Kidney capillary endothelial cell (primary cell): ENCODE measurements at regions not wholly inside any gene's neighbourhood (a gene's known extent, or its start where the extent isn't known, plus 50 kb on each side); places are given as distances from the start of the nearest gene placed in this dataset.

Experiments
- DNase-seq: peaks from one replicate; pipeline ENCODE4 v3.0.0-alpha.2; 2018; ENCODE audit warnings: low spot score

DNA sequence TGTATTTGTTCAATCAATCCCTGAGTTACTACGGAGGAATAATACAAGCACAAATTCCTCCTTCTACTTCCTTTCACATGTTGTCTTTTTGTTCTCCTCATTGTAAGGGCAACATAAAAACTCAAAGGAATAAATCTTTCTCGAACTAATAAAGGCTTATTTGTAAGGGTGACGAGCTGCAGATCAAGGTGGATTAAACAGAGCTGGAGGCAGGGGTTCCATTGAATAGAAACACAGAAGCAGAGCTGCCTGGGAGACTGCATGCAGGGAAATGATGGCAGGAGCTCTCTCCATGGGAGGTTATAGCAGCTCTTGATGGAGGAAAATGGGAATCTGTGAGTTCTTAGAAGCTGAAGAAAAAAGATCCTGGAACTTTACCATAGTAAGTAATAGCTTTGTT is 160.2 kb downstream of the CYYR1 start:
- DNase-seq = no peak

DNA sequence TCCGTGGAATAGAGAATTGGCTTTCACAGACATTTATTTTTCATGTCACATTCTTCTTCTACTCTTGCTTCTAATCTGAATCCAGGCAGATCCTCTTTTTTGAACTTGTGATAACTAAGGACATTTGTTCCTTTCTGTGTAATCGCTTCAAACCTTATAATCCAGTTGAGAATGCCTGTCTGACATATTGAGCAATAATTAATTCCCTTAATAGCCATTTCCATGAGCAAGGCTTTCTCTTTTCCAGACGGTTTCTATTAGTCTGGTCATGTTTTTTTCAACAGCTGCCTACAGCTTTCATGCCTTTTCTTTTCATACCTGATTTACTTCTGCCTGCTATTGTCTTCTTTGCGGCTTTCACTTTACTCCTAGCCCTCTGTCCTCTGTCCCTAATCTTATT is 163.4 kb downstream of the CYYR1 start:
- DNase-seq = no peak

DNA sequence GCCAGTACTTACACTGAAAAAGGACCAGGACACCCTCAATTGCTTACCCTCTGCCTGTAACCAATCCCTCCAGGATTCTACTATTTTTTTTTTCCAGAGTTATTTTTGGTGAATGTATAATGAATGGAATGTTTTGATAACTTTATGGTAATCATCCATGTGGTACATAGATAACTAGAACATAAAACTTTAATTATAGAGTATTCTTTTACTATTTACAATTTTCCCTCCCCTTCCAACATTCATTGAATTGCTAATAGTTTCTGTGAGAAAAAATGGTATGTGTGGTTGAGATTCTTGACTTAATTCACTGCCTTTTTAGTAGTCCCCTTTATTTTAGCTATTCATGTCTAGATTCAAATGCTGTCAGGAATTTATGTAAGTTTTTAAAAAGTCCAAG is 164.6 kb downstream of the CYYR1 start:
- no peak for DNase-seq

DNA sequence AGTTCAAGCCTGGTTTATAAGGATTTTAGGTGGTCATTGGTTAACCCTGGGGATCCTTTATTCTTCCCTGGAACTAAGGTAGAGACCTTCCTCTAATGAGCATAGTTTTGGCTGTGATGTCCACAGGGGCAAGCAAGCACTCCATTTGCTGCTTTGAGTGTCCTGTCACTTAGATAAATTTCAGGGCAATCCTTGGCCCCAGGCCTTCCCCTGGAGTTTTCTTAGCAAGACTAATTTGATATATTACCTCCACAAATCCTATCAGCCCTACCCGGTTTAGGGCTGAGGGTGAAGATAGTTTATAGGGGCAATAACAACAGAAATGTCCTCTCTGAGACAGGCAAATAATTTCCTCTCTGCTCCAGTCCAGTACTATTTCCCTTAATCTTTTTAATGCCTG is 166.6 kb downstream of the CYYR1 start:
- DNase-seq = no peak

DNA sequence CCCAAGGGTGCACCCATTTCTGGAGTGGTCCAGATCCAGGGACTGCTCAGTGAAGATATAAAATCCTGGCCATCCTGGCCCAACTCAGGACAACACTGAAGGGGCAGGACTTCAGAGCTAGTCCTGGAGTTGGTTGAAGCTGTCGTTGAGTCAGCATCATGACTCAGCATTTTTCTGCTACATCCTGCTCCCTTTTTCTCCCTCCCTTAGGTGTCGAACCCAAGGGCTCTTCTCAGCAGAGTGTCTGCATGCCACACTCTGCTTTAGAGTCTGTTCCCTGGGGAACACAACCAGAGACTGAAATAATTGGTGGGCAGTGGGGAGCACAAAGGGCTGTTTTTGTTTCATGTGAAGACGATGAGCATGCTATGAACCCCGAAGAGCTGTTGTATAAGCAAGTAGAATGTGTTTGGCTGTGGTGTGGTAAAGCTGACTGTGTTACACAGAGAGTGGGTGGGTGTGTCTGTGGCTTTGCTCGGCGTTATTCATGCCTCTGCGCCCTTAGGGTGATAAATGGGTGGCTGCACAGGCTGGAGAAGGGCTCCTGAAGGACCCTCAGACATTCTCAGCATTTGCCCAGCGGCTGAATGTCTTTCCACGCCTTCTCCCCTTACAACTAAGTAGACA is 167.2 kb downstream of the CYYR1 start:
- DNase-seq = peak; percentile 4

DNA sequence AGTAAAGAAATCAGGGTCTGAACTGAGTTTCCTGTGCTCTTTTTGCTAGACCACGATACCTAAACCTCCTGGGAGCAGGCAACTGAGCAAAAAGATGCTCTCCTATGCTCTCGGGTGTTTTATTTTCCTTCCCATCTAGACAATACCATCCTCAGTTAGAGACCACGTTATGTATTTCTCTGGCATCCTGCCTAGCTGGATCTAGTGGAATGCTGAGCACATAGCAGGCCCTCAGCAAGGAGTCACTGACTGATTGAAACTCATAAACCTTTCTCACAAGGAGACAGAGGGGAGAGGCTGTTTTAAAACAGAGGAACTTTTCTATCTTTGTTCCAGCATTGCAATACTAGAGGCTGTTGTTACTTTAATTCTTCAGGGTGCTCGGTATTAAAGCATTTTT is 168.0 kb downstream of the CYYR1 start:
- DNase-seq = no peak

DNA sequence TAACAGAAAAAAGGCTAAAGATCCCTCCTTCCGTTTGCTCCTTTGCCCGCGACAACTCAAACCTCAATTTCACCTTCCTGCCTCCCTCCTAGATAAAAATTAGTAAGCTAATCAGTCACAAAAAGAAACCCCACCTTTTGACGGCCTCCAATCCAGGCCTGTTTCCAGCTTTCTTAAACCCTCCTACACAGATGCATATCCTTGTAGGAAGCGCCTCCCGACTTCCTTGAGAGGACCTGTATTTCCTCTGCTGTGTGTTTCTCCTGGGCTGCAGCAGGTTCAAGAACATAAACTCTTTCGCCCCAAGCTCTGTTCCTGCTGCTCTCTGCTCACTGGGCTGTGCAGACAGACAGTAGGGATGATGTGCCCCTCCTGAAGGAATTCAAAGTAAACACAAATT is 168.8 kb downstream of the CYYR1 start:
- no peak for DNase-seq

DNA sequence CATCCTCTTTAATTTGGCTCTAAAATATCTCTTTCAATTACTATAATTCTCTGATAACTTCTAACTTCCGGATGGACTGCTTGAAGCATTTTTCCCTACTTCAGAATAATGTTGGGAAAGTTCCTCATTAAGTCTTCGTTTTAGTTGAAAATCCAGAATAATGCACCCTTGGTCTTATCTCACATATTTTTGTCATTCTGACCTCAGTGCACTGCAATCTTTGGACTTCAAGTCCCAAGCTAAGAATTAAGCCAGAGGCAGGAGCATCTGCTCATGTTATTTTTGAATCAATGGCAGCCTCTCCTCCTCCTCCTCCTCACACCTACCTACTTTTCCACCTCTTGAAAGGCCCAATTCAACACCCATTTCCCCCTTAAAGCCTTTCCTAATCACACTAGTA is 169.8 kb downstream of the CYYR1 start:
- no peak for DNase-seq

DNA sequence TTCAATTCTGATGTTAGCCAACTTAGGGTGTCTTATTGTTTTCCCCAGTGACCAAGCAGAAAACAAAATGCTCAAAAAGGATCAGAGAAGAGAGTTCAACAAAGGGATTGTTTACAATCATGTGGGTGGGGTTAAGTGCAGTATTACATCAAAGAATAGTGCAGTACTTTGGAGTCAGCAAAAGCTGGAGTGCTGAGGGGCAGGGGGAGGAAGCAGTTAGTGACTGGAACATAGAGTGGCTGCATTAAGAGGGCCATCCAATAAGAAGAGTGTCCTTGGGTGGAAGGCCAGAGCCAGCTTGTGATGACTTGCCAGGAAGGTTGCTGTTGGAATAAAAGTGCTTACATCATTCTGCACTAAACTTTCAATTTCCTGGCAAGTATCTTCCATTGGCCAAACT is 175.5 kb downstream of the CYYR1 start:
- DNase-seq = no peak

DNA sequence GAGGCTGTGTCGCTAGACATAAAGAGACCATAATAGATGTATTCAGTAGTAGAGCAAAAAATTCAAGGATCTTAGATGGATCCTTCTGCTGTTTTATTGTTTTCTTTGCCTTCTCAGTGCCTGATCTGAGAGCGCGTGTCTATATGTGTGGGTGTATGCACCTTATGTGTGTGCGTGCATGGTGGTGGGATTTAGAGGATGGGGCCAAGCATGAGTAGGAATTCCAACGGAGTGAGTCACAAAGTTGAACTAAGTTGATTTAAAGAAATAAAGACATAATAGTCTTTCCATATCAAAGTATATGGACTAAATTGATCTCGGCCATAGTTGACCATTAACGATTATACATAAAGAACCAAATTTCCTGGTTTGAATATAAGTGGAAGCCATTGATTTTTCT is 178.7 kb downstream of the CYYR1 start:
- no peak for DNase-seq

DNA sequence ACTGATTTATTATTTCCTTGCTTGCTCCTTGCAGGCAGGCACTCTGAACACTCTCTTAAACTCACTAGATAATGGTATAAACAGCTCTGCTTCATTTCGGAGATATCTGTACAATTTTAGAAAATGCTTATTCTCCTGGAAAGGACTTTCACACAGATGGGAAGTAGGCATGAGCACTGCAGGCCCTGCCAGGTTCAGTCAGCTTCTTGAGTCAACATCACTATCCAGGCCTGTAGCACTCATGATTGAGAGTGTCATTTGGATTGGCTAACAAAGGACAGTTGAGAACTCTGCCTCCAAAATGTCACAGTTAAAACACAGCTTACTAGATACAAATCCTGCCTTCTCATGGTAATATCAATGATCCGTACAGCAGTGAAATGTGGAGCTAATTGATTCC is 181.9 kb downstream of the CYYR1 start:
- no peak for DNase-seq

DNA sequence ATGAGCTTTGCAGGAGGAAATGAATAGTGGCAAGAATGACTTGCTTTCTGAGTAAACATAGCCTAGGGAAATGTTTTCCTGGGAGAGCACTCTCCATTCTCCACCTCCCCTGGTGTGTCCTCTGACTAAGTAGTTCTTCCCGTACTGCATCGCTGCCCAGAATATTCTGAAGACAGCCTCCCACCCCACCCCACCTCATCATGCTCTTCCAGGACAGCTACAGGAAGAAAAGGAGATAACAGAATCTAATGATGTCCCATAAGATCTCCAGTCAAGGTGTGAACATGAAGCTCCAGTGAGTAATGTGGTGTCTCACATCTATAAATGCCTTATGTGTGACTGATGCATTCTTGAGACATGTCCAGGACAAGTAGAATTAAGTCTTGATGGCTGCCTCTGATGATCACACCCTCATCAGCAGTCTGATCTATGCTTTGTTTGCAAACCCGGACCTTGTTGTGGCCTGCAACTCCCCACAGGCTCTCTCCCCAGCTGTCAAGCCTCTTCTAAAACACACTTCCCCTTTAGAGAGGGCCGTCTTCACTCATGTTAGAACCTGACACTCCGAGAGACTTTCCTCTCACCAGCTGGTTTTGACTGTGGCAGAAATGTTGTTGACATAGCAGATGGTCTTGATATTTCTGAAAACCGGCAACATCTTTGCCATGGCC is 183.0 kb downstream of the CYYR1 start:
- DNase-seq = peak; percentile 57

DNA sequence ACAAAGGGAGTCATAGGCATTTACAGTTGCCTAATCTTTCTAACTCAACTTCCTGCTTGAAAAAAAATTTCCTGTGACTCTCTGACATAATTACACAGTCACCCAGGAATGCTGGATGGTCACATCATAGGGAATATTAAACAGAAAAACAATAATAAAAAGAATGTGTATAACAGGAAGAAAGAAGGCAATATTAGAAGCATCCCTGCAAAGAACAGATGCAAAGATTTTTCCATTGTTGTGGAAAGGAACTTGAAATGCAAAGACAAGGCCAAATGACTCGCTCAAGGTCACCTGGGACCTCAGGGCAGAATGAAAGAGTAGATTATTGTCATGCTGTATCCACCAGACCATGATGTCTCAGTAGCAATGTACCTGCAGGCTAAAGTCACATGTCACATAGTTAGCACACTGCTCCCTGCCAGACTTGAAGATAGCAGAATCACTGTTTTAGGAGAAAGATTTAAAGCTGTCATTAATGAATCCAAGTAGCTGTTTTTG is 184.3 kb downstream of the CYYR1 start:
- peak; percentile 72 for DNase-seq

DNA sequence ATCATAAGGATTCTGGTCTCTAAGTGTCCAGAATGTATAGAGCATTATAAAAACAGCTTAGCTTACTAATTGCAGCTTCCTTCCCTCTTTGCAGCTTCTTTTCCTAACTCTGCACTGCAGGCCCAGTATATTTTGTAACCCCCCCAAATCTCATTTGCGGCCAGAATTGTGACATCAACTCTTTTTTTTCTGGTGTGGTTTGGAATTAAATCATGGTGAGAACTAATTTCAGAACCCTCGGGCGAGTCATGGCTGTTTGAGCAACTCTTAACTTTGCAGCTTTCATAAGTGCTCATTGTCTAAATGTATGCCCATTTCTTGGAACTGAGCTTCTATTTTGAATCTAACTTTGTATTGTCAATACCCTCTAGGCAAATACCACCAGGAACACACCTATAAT is 187.4 kb downstream of the CYYR1 start:
- no peak for DNase-seq

DNA sequence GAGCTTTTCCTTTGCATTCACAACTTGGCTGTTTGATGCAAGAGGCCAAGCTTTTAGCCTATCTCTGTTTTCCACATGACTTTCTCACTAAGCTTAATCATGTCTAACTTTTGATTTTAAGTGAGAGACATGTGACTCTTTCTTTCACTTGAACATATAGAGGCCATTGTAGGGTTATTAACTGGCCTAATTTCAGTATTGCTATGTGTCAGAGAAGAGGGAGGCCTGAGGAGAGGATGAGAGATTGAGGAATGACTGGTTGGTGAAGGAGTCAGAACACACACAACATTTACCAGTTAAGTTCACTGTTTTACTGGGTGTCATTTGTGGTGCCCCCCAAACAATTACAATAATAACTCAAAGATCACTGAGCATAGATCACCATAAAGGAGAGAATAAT is 193.5 kb downstream of the CYYR1 start:
- no peak for DNase-seq

DNA sequence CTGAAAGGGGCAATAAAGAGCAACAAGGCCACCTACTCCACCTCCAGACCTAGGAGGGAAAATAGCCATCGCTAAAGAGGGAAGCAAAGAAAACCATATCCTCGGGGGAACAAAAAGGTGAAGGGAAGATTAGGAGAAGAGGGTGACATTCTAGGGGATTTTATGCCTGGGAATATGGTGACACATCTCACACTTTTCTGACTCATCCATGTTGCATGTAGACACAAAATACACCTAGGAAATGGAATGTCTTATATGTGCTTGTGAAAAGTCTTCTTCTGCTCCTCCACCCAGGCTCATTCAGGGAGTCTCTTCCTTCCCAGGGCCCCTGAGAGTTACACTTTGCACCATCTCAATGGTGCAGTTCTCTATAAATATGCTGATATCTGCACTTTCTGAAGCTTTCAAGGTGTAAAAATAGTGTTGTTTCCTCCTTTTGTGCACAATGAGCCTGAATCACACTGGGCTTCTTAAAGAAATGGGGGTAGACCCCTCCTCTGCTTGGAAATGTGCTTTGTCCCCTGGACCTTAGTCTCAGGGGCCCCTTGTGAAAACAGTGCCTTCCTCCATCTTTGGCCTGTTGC is 195.9 kb downstream of the CYYR1 start:
- DNase-seq = no peak

DNA sequence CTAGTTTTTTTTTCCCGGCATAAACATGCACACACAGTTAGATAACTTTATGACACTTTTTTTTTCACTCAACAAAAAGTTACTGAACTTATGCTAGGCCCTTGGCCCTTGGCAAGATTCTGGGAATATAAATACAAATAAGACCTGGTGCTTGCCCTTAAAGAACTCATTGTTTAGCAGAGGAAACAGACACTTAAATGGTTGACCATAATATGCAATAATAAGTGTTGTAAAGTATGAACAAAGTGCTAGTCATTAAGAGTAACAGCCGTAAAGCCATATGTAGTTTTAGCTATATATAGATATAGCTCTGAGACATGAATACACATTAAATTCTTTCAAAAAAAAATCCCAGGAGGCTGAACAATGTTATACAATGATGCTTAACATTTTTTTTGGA is 198.3 kb downstream of the CYYR1 start:
- DNase-seq = no peak

DNA sequence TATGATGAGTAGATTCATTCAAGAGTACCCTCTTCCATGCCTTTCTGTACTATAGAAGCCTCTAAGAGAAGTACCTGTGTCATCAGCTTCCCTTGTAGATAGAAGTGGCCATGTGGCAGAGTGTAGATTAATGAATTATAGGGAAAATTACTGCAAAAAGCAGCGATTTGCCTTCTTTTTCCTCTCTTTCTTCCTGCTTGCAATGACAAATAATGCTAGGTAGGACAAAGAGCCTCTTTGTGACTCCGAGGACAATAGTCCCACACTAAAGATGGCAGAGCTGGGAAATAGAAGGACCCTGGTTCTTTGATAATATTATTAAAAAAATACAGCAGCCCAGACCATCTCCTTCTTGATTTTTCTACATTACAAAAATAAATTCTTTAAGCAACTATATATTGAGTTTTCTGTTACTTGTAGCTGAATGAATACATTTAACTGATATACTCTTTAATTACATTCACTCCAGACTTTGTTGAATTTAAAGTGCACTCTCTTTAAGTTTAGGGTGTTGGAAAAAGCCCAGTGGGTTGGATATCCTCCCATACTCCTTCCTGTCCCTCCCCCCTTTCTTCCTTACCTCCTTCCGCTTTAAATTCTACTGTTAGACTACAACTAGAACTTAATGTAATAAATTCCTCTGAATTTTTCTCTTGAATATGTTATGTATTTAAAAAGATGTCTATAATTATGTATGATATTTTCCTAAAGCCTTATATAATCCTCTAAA is 198.2 kb upstream of the APP start:
- DNase-seq = no peak

DNA sequence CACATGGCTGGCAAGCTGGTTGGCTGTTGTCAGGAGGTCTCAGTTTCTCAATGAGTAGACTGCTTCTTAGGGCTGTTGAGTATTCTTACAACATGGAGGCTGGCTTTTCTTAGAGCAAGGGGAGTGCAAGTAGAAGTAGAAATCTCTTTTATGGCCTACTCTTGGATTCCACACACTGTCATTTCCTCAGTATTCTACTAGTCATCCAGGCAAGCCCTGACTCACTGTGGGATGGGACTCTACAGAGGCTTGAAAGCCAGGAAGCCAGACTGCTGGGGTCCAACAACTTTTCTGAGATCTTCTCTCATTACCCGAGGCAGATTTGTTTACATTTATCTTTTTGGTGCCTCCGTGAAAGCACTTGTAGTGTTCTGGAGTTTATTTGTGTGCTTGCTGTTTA is 196.2 kb upstream of the APP start:
- peak; percentile 55 for DNase-seq

DNA sequence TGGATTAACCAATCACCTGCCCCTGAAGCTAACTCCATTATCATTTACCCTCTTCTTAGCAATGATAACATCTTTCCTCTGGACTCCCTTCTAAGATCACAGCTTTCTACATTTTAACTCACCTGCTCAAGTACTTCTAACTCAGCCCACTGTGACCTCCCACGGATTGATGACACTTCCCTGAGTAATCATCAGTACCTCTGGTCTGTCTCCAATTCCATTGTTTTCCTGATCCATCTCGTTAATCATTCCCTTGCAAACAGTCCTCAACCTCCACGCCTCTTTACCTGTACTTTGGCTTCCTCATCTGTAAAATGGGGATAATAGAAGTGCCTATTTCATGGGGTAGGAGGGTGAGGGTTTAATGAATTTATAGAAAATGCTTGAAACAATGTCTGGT is 195.3 kb upstream of the APP start:
- no peak for DNase-seq

DNA sequence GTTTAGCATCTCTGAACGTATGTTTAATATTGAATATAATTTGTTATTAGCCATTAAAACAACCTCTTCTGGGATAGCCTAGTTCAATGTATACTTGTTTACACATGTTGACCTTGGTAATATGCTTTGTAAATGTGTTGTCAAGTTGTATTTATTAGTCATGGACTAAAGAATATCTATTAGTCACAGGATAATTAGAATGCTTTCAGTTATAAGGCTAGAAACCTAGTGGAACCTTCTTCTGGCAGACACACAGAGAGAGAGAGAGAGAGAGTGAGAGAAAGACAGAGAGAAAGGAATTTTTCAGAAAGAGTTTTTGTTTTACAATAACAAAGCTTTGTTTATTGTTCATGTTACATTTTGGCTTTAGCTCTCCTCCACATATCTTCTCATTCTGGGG is 181.1 kb upstream of the APP start:
- DNase-seq = peak; percentile 30

DNA sequence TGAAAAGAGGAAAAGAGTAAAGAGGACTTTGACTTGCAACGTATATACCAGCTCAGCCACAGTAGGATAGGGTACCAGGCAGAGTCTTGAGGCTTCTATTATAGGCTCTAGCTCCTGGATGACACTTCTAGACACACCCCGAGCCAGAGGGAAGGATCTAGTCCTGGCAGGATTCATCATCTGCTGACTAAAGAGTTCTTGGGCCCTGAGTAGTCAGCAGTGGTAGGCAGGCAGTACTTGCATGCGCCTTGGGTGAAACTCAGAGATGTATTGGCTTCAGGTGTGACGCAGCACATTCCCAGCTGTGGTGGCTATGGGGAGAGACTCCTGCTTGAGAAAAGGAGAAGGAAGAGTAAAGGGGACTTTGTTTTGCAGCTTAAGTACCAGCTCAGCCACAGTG is 162.3 kb upstream of the APP start:
- no peak for DNase-seq
